ENCODE measurements at regions not wholly inside any gene's neighbourhood (a gene's known extent, or its start where the extent isn't known, plus 50 kb on each side); places are given as distances from the start of the nearest gene placed in this dataset.

DNA sequence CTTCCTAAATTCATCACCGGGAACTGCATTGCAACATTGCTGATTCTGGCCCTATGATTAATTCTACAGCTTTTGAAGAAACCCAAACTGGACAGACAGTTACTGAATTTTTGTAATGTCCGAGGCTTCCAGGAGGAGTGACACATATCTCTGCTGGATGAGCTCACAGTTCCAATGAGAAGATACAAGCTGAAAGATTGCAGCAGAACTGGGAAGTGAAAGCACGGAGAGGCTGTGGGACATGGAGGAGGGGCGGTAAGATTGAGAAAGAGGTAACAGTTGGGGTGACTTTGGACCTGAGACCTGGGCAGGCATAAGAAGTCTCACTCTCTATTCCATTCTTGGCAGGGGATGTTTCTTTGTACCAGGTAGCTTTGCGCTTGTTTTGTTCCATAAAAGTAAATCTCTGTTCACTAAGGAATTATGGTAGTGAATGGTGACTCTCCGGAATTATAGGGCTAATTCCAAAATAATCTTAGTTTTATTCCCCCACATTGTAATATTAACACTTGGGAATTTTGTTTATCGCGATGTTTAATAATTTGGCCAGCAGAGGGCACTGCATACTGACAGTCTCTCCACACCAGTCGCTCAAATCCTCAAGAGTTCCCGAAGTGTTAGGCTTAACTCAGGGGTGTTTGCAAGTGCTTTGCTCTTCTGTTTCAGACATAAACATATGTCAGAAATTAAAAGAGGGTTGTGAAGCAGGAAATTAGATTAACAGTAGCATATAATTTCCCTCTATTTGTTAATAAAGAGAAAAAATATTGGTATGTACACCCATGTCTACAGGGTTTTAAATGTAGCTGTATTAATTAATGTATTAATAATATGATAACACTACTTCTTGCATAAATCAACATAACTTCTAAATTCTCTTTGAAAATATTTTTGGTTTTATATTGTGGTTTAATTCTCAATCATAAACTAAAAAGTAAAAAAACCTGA lies 201.4 kb downstream of the SOCS6 start:
- H3K27me3 ChIP-seq, result no peaks in the 10 kb centered on the region
- DNase-seq, result no peak
- H3K36me3 ChIP-seq, result no peaks in the 10 kb centered on the region
- no peaks in the 10 kb centered on the region for H3K4me1 ChIP-seq
- in situ Hi-C loops (cut with MboI; ENCODE audit: low sequenced_read_pairs in 4 of 4), result no loop called here
- H3K9me3 ChIP-seq, result no peaks in the 10 kb centered on the region
- TF ChIP-seq CTCF (IDR thresholded peaks at IDR 0.05 in 4 of 5, conservative IDR thresholded peaks at IDR 0.05 in 1 of 5) (peak; percentile 23 to 66 (median 30)), POLR2A (IDR thresholded peaks at IDR 0.05) (no peak)
- intact Hi-C loops (cut with DNase I; ENCODE audit: low total_unique reads), result no loop called here
- peak; percentile 30 to 61 for ATAC-seq
- H3K27ac ChIP-seq, result no peak overlapping the region
- H3K4me3 ChIP-seq, result no peak overlapping the region

GRCh38 chr18:70489571-70489970 lies 200.7 kb downstream of the SOCS6 start:
- in situ Hi-C loops (cut with MboI; ENCODE audit: low sequenced_read_pairs in 4 of 4) (no loop called here), intact Hi-C loops (cut with DNase I; ENCODE audit: low total_unique reads) (no loop called here)
- H3K27ac ChIP-seq, result no peak overlapping the region
- TF ChIP-seq CTCF (IDR thresholded peaks at IDR 0.05 in 4 of 5, conservative IDR thresholded peaks at IDR 0.05 in 1 of 5) (no peak), POLR2A (IDR thresholded peaks at IDR 0.05) (no peak)
- no peak for DNase-seq
- no peaks in the 10 kb centered on the region for H3K9me3 ChIP-seq
- H3K36me3 ChIP-seq, result no peaks in the 10 kb centered on the region
- ATAC-seq, result no peak
- no peak overlapping the region for H3K4me3 ChIP-seq
- H3K27me3 ChIP-seq, result no peaks in the 10 kb centered on the region
- no peaks in the 10 kb centered on the region for H3K4me1 ChIP-seq

- no peak overlapping the region for H3K4me3 ChIP-seq
- H3K4me1 ChIP-seq, result no peaks in the 10 kb centered on the region
- no peaks in the 10 kb centered on the region for H3K27me3 ChIP-seq
- no peaks in the 10 kb centered on the region for H3K9me3 ChIP-seq
- TF ChIP-seq CTCF (IDR thresholded peaks at IDR 0.05 in 4 of 5, conservative IDR thresholded peaks at IDR 0.05 in 1 of 5) (no peak), POLR2A (IDR thresholded peaks at IDR 0.05) (no peak)
- DNase-seq, result no peak
- no peak for ATAC-seq
- H3K36me3 ChIP-seq, result no peaks in the 10 kb centered on the region
- intact Hi-C loops (cut with DNase I; ENCODE audit: low total_unique reads), result no loop called here
- no peak overlapping the region for H3K27ac ChIP-seq
- in situ Hi-C loops (cut with MboI; ENCODE audit: low sequenced_read_pairs in 4 of 4), result no loop called here
These were observed 181.1 kb downstream of the SOCS6 start for GRCh38 chr18:70469916-70470315.

GRCh38 chr18:70468861-70469547 lies 180.2 kb downstream of the SOCS6 start:
- no peaks in the 10 kb centered on the region for H3K27me3 ChIP-seq
- H3K36me3 ChIP-seq, result no peaks in the 10 kb centered on the region
- in situ Hi-C loops (cut with MboI; ENCODE audit: low sequenced_read_pairs in 4 of 4) (no loop called here), intact Hi-C loops (cut with DNase I; ENCODE audit: low total_unique reads) (no loop called here)
- H3K27ac ChIP-seq, result no peak overlapping the region
- DNase-seq, result no peak
- no peak overlapping the region for H3K4me3 ChIP-seq
- H3K9me3 ChIP-seq, result no peaks in the 10 kb centered on the region
- TF ChIP-seq POLR2A (IDR thresholded peaks at IDR 0.05) (no peak), CTCF (IDR thresholded peaks at IDR 0.05 in 4 of 5, conservative IDR thresholded peaks at IDR 0.05 in 1 of 5) (no peak)
- ATAC-seq, result no peak
- H3K4me1 ChIP-seq, result peaks cover 4 to 7% of the 10 kb centered on the region in 2 donors
